H1 (cell line): ENCODE measurements at regions not wholly inside any gene's neighbourhood (a gene's known extent, or its start where the extent isn't known, plus 50 kb on each side); places are given as distances from the start of the nearest gene placed in this dataset.

Source experiments
- CTCF ChIA-PET: fragments of 300-600 bp; sonication (Branson Sonifier 250); formaldehyde crosslinking; loops from one replicate; lab custom pipeline; 2021; ENCODE audit not compliant: partially characterized antibody; lab: Charles Lee
- POLR2A ChIA-PET: fragments of 300-600 bp; sonication (Branson Sonifier 250); formaldehyde crosslinking; loops from one replicate; lab custom pipeline; 2021; ENCODE audit warnings: inconsistent platforms; ENCODE audit not compliant: partially characterized antibody; lab: Charles Lee
- DNase-seq, 2 experiments: peaks; one replicate each; pipeline versions ENCODE4 v3.0.0 to v3.0.0-alpha.2; 2010 to 2022; ENCODE audit warnings: low spot score in 2 of 2, low read depth in 1 of 2, mixed read lengths in 1 of 2
- FAIRE-seq: peaks from 2 replicates; lab custom pipeline; 2011; peaks lifted over from hg19 to GRCh38; lab: Jason Lieb, UNC
- H2AFZ ChIP-seq: 2 replicates; pipeline ENCODE4 v1.8.1; 2012; ENCODE audit warnings: low read length, inconsistent platforms
- H2AK5ac ChIP-seq: 2 replicates; pipeline ENCODE4 v1.6.1; 2013; ENCODE audit warnings: low read depth, low read length
- H2BK120ac ChIP-seq: replicated peaks from 2 replicates; pipeline ENCODE3; 2013; ENCODE audit warnings: low read depth, low read length, inconsistent platforms
- H2BK12ac ChIP-seq: 2 replicates; pipeline ENCODE4 v1.6.1; 2013; ENCODE audit warnings: low read depth, low read length
- H2BK15ac ChIP-seq: 2 replicates; pipeline ENCODE4 v1.6.1; 2013; ENCODE audit warnings: low read length
- H2BK20ac ChIP-seq: 2 replicates; pipeline ENCODE4 v1.6.1; 2013; ENCODE audit warnings: low read length
- H2BK5ac ChIP-seq: 2 replicates; pipeline ENCODE4 v1.6.1; 2013; ENCODE audit warnings: low read depth, low read length
- H3K14ac ChIP-seq: 2 replicates; pipeline ENCODE4 v1.6.1; 2013; ENCODE audit warnings: inconsistent platforms; ENCODE audit not compliant: insufficient read length
- H3K18ac ChIP-seq: 2 replicates; pipeline ENCODE4 v1.6.1; 2013; ENCODE audit warnings: low read length; ENCODE audit errors: extremely low read depth
- H3K23ac ChIP-seq: 2 replicates; pipeline ENCODE4 v1.6.1; 2013; ENCODE audit warnings: inconsistent platforms; ENCODE audit not compliant: insufficient read length
- H3K23me2 ChIP-seq: 2 replicates; pipeline ENCODE4 v1.6.1; 2013; ENCODE audit warnings: low read depth, low read length
- H3K27ac ChIP-seq: 2 replicates; pipeline ENCODE4 v1.6.1; 2011; ENCODE audit warnings: low read depth, low read length, inconsistent platforms
- H3K27me3 ChIP-seq, 4 experiments: replicated peaks in 1 of 4; 1 replicate in 1 of 4; 2 replicates in 3 of 4; pipeline versions ENCODE4 v1.6.1 to v1.8.1; 2011 to 2013; ENCODE audit warnings: low read length in 3 of 4, mild to moderate bottlenecking in 3 of 4, inconsistent platforms in 2 of 4, mixed read lengths in 2 of 4, moderate library complexity in 1 of 4; ENCODE audit not compliant: control insufficient read depth in 3 of 4, insufficient read depth in 3 of 4; ENCODE audit errors: extremely low read depth in 1 of 4
- H3K36me3 ChIP-seq, 4 experiments: 2 replicates each; pipeline versions ENCODE4 v1.6.1 to v1.8.1; 2011 to 2013; ENCODE audit warnings: mild to moderate bottlenecking in 4 of 4, low read length in 3 of 4, moderate library complexity in 2 of 4, control low read depth in 1 of 4, inconsistent platforms in 1 of 4; ENCODE audit not compliant: insufficient read depth in 4 of 4, control insufficient read depth in 2 of 4
- H3K4ac ChIP-seq: replicated peaks from 2 replicates; pipeline ENCODE3; 2013; ENCODE audit warnings: low read length, low read depth, mixed read lengths, inconsistent platforms; ENCODE audit not compliant: insufficient read length
- H3K4me1 ChIP-seq, 4 experiments: replicated peaks in 1 of 4; 1 replicate in 1 of 4; 2 replicates in 3 of 4; pipeline versions ENCODE4 v1.6.1 to v1.8.1; 2011 to 2013; ENCODE audit warnings: low read length in 3 of 4, inconsistent platforms in 2 of 4, mixed read lengths in 1 of 4; ENCODE audit not compliant: insufficient read depth in 4 of 4, control insufficient read depth in 3 of 4
- H3K4me2 ChIP-seq, 2 experiments: 2 replicates each; pipeline versions ENCODE4 v1.6.1 to v1.8.1; 2011 to 2013; ENCODE audit warnings: low read depth in 2 of 2, low read length in 2 of 2, control low read depth in 1 of 2, inconsistent platforms in 1 of 2, mild to moderate bottlenecking in 1 of 2; ENCODE audit not compliant: insufficient read depth in 1 of 2
- H3K4me3 ChIP-seq, 4 experiments: fragments of 200-600, 300-600 bp in 1 of 4; sonication (generic), shearing (Covaris generic), sonication (Bioruptor Twin) in 1 of 4; 2 replicates each; pipeline versions ENCODE4 v1.5.1 to v1.8.1; 2011 to 2016; ENCODE audit warnings: low read length in 4 of 4, low read depth in 3 of 4, control low read depth in 2 of 4, inconsistent platforms in 2 of 4, mild to moderate bottlenecking in 2 of 4, mixed read lengths in 1 of 4, moderate library complexity in 1 of 4; ENCODE audit not compliant: insufficient read depth in 2 of 4; ENCODE audit errors: extremely low read depth in 1 of 4
- H3K56ac ChIP-seq: replicated peaks from 2 replicates; pipeline ENCODE3; 2013; ENCODE audit warnings: low read depth, mild to moderate bottlenecking, mixed read lengths, low read length, inconsistent platforms; ENCODE audit not compliant: insufficient read length
- H3K79me1 ChIP-seq: 2 replicates; pipeline ENCODE4 v1.6.1; 2013; ENCODE audit warnings: low read depth, low read length, control low read depth
- H3K79me2 ChIP-seq, 2 experiments: 2 replicates each; pipeline versions ENCODE4 v1.6.1 to v1.8.1; 2012 to 2013; ENCODE audit warnings: low read length in 2 of 2, mild to moderate bottlenecking in 2 of 2, inconsistent platforms in 1 of 2; ENCODE audit not compliant: insufficient read depth in 2 of 2, control insufficient read depth in 1 of 2
- H3K9ac ChIP-seq, 4 experiments: replicated peaks in 1 of 4; 1 replicate in 1 of 4; 2 replicates in 3 of 4; pipeline versions ENCODE4 v1.6.1 to v1.8.1; 2011 to 2013; ENCODE audit warnings: low read depth in 3 of 4, low read length in 3 of 4, control low read depth in 2 of 4, mild to moderate bottlenecking in 2 of 4, moderate library complexity in 2 of 4, inconsistent platforms in 1 of 4; ENCODE audit errors: extremely low read depth in 1 of 4
- H3K9me3 ChIP-seq, 2 experiments: 2 replicates each; pipeline versions ENCODE4 v1.6.1 to v1.8.1; 2012 to 2013; ENCODE audit warnings: mild to moderate bottlenecking in 2 of 2, moderate library complexity in 2 of 2, control low read depth in 1 of 2, inconsistent platforms in 1 of 2, low read depth in 1 of 2, low read length in 1 of 2, mixed read lengths in 1 of 2; ENCODE audit not compliant: insufficient read depth in 2 of 2
- H4K20me1 ChIP-seq, 2 experiments: replicated peaks in 1 of 2; 2 replicates each; pipeline versions ENCODE3 to v1.8.1; 2011 to 2013; ENCODE audit warnings: inconsistent platforms in 2 of 2, low read length in 2 of 2, mild to moderate bottlenecking in 1 of 2; ENCODE audit not compliant: insufficient read depth in 2 of 2, control insufficient read depth in 1 of 2
- H4K5ac ChIP-seq: 2 replicates; pipeline ENCODE4 v1.6.1; 2013; ENCODE audit warnings: low read length, low read depth, mixed read lengths, inconsistent platforms; ENCODE audit not compliant: insufficient read length
- H4K8ac ChIP-seq: 2 replicates; pipeline ENCODE4 v1.8.0; 2013; ENCODE audit warnings: mild to moderate bottlenecking, moderate library complexity, low read length, inconsistent platforms; ENCODE audit not compliant: insufficient read depth; ENCODE audit errors: extremely low read depth
- H4K91ac ChIP-seq: replicated peaks from 2 replicates; pipeline ENCODE3; 2013; ENCODE audit warnings: low read length, mixed read lengths, inconsistent platforms; ENCODE audit not compliant: insufficient read length
- EGR1 ChIP-seq: IDR thresholded peaks from 2 replicates; pipeline ENCODE4 v1.6.1; 2011; ENCODE audit warnings: low read depth, low read length, borderline replicate concordance
- KDM5A ChIP-seq: fragments of 200-600 bp; IDR thresholded peaks from 2 replicates; pipeline ENCODE4 v1.7.1; 2012; ENCODE audit warnings: mild to moderate bottlenecking, low read length, inconsistent platforms, mixed read lengths
- RAD21 ChIP-seq, 2 experiments: IDR thresholded peaks in 1 of 2; conservative IDR thresholded peaks in 1 of 2; 2 replicates each; pipeline ENCODE4 v1.6.1; 2011; ENCODE audit warnings: low read depth in 2 of 2, low read length in 2 of 2, improper control_type of control experiment in 1 of 2, inconsistent platforms in 1 of 2, mild to moderate bottlenecking in 1 of 2, moderate library complexity in 1 of 2
- SIRT6 ChIP-seq: IDR thresholded peaks from one replicate; pipeline ENCODE4 v1.7.1; 2012; ENCODE audit warnings: low read length, inconsistent platforms
- TAF1 ChIP-seq: IDR thresholded peaks from 2 replicates; pipeline ENCODE4 v1.6.1; 2011; ENCODE audit warnings: mild to moderate bottlenecking, low read depth, low read length
- TCF12 ChIP-seq: IDR thresholded peaks from 2 replicates; pipeline ENCODE4 v1.6.1; 2011; ENCODE audit warnings: low read depth, mild to moderate bottlenecking, low read length
- WGBS, 2 experiments: shearing (Covaris generic) in 1 of 2; methylation state at CpG; one replicate each; pipeline versions ENCODE4 v1.1.6 to v1.1.7; 2013 to 2015; ENCODE audit warnings: low lambda C conversion rate in 2 of 2, mixed read lengths in 2 of 2, inconsistent platforms in 1 of 2, low coverage in 1 of 2, missing lambda C conversion rate in 1 of 2; ENCODE audit not compliant: insufficient replicate concordance in 2 of 2, insufficient coverage in 1 of 2, insufficient read length in 1 of 2; ENCODE audit errors: extremely low coverage in 1 of 2, missing lambda C conversion rate in 1 of 2; 5-methylcytosine and 5-hydroxymethylcytosine counted together
- TF ChIP-seq, protein P1 (sequence below): IDR thresholded peaks from 2 replicates; pipeline ENCODE4 v1.6.1; 2011; ENCODE audit warnings: low read depth, mild to moderate bottlenecking, low read length; ENCODE audit not compliant: insufficient read depth
- TF ChIP-seq, protein P2 (sequence below): IDR thresholded peaks from 2 replicates; pipeline ENCODE4 v1.6.1; 2012; ENCODE audit warnings: inconsistent platforms

DNA sequence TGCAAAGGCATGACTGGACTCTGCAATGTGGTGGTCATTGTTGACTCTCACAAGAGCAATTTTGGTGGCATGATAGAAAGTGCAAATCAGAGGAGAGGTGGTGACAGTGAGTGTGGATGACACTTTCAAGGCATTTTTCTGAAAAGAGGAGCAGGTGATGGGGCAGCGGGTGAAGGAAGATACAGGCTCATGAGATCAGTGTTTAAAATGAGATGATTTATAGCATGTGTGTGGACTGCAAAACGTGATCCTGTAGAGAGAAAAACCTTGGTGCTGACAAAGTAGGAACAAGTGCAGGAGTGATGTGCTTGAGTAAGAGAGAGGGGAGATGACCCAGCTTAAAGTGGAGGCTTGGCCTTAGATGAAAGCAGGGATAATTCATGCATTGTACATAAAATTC, 171.2 kb upstream of the PPP2R2B start (continued):
- TF ChIP-seq TAF1, result no peak

DNA sequence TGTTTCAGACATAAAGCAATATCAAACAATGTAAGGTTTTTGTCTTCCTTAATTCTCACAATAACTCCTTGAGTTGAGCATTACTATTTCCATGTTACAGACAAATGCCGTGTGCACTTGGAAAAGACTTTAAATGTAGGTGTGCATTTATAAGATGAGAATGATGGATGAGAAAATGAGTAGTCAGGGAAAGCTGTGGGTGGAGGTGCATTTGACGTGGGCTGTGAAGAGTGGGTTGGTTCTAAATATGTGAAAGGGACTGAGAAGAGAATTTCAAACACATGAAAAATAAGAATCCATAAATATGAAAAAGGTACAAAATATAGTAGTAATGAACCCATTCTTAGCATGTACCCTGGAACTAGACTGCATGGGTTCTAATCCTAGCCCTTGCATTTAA, 171.6 kb upstream of the PPP2R2B start:
- H3K23me2 ChIP-seq, result peaks cover 2% of the 10 kb centered on the region; the same call in 1 of the 2 replicates
- H3K79me1 ChIP-seq, result no peaks in the 10 kb centered on the region
- H4K20me1 ChIP-seq, result no peaks in the 10 kb centered on the region
- H4K5ac ChIP-seq, result no peak overlapping the region
- H4K8ac ChIP-seq, result no peak overlapping the region
- H2BK12ac ChIP-seq, result no peak overlapping the region
- H3K4me3 ChIP-seq, result no peak overlapping the region
- no peak overlapping the region for H3K18ac ChIP-seq
- no peak overlapping the region for H2AK5ac ChIP-seq
- no peak overlapping the region for H3K4me2 ChIP-seq
- no peaks in the 10 kb centered on the region for H3K79me2 ChIP-seq
- TF ChIP-seq, protein P1, sequence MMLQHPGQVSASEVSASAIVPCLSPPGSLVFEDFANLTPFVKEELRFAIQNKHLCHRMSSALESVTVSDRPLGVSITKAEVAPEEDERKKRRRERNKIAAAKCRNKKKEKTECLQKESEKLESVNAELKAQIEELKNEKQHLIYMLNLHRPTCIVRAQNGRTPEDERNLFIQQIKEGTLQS, result no peak
- TF ChIP-seq KDM5A (no peak), EGR1 (no peak), SIRT6 (no peak), TCF12 (no peak), RAD21 (IDR thresholded peaks at IDR 0.05 in 1 of 2, conservative IDR thresholded peaks at IDR 0.05 in 1 of 2; ENCODE audit: low read depth in 2 of 2, low read length in 2 of 2) (no peak)
- TF ChIP-seq, protein P2, sequence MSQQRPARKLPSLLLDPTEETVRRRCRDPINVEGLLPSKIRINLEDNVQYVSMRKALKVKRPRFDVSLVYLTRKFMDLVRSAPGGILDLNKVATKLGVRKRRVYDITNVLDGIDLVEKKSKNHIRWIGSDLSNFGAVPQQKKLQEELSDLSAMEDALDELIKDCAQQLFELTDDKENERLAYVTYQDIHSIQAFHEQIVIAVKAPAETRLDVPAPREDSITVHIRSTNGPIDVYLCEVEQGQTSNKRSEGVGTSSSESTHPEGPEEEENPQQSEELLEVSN, result no peak
- H2BK5ac ChIP-seq, result no peak overlapping the region
- WGBS, 2 experiments, result 80% methylated on average over 2 of the region's 2 CpGs; no CpG with 5 or more reads in 1 of the 2 experiments
- no peak overlapping the region for H2BK20ac ChIP-seq
- ChIA-PET POLR2A (no interaction called here), CTCF (interaction anchor here (0.7 kb wide), 1 partner anchor 84 kb away, joined by 3 read pairs; no protein-coding TSS in a partner anchor)
- H2BK120ac ChIP-seq, result no peak overlapping the region
- H4K91ac ChIP-seq, result no peak overlapping the region
- no peak overlapping the region for H3K9ac ChIP-seq
- no peak overlapping the region for H3K23ac ChIP-seq
- no peak for DNase-seq
- no peaks in the 10 kb centered on the region for H3K9me3 ChIP-seq
- no peak overlapping the region for H2AFZ ChIP-seq
- H3K36me3 ChIP-seq, result no peaks in the 10 kb centered on the region
- no peak overlapping the region for H3K4ac ChIP-seq
- H3K4me1 ChIP-seq, result no peaks in the 10 kb centered on the region
- no peak for FAIRE-seq
- H3K27ac ChIP-seq, result no peak overlapping the region
- H2BK15ac ChIP-seq, result no peak overlapping the region
- H3K56ac ChIP-seq, result no peak overlapping the region
- H3K14ac ChIP-seq, result no peak overlapping the region
- no peaks in the 10 kb centered on the region for H3K27me3 ChIP-seq
